Large intestine (tissue), 3 donors: ENCODE measurements at regions not wholly inside any gene's neighbourhood (a gene's known extent, or its start where the extent isn't known, plus 50 kb on each side); places are given as distances from the start of the nearest gene placed in this dataset.

Experiments used
- DNase-seq, 2 donors: peaks; one replicate each; pipeline versions ENCODE4 v3.0.0 to v3.0.0-alpha.2; 2013
- H3K27ac ChIP-seq: one replicate; pipeline ENCODE4 v1.5.1; 2013; ENCODE audit warnings: low read length
- H3K27me3 ChIP-seq: 2 replicates; pipeline ENCODE4 v1.6.1; 2013; ENCODE audit warnings: low read length; ENCODE audit not compliant: control insufficient read depth, insufficient read depth
- H3K36me3 ChIP-seq: 2 replicates; pipeline ENCODE4 v1.6.1; 2013; ENCODE audit warnings: low read length; ENCODE audit not compliant: control insufficient read depth, insufficient read depth
- H3K4me1 ChIP-seq: one replicate; pipeline ENCODE4 v1.6.1; 2013; ENCODE audit warnings: low read length; ENCODE audit not compliant: control insufficient read depth, insufficient read depth
- H3K4me3 ChIP-seq: one replicate; pipeline ENCODE4 v1.5.1; 2013; ENCODE audit warnings: low read length
- H3K9me3 ChIP-seq: one replicate; pipeline ENCODE4 v1.6.1; 2013; ENCODE audit warnings: mild to moderate bottlenecking, low read depth, low read length, moderate library complexity; ENCODE audit not compliant: control insufficient read depth
- WGBS: methylation state at CpG from one replicate; pipeline ENCODE4 v1.1.5; 2013; ENCODE audit warnings: low lambda C conversion rate; ENCODE audit not compliant: insufficient coverage; 5-methylcytosine and 5-hydroxymethylcytosine counted together

DNA sequence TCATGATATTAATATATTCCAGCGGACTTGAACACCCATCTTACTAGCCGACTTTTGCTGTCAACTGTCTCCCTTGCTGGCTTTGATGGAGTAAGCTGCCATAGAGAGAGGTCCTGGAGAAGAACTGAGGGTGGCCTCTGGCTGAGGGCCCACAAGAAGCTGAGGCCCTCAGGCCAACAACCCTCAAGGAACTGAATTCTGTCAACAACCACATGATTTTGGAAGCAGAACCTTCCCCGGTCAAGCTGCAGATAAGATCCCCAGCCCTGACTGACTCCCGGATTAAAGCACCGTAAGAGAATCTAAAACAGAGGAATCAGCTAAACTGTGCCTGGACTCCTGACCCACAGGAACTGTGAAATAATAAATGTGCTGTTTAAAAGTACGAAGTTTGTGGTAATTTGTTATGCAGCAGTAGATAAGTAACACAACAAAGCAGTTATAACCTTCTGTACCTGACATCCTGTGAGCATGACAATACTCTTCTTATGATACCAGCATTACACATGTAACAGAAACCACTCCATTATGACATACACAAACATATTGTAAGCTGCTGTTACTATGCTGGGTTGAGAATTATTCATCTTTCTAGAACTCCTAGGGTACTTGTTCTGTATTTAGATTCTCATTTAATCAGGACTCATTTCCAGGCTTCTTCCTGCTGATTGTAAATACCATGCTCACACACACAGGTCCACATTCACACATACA, 66.2 kb downstream of the HES1 start:
- no peak overlapping the region for H3K4me3 ChIP-seq
- peak; percentile 68 to 89 for DNase-seq
- peak overlapping the region; percentile 59 for H3K27ac ChIP-seq
- peaks cover 23% of the 10 kb centered on the region for H3K4me1 ChIP-seq
- no peaks in the 10 kb centered on the region for H3K9me3 ChIP-seq
- peaks cover 12% of the 10 kb centered on the region for H3K27me3 ChIP-seq
- 20% methylated on average over 1 of the region's 6 CpGs for WGBS
- H3K36me3 ChIP-seq, result no peaks in the 10 kb centered on the region

DNA sequence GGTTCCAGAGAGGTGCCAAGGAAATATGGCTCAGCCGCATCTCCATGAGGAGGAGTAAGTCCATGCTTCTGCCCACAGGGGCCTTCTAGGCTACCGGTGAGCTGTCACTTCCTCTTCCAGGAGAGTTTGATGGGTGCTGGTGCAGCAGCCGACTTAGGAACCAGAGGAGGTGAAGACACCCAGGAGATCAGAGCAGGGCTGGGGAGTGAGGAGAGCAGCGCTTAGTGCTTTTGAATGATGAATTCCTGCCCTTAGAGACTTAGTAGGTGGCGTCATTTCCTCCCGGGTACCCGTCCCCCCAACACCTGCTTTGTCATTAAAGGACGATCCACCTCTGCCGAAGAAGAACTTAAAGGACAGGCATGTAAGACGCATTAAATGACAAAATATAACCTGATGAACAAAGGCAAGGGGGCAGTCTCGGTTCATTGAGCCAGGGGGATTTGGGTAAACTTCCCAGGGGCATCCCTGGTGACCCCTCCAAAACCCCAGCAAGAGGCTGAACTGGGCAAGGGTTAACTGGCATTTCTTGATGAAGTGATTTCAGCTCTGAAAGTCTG, 67.6 kb downstream of the HES1 start:
- peaks cover 12% of the 10 kb centered on the region for H3K27me3 ChIP-seq
- peaks cover 23% of the 10 kb centered on the region for H3K4me1 ChIP-seq
- no peaks in the 10 kb centered on the region for H3K9me3 ChIP-seq
- WGBS, result no CpG with 5 or more reads among the region's 11 CpGs
- DNase-seq, result no peak
- no peak overlapping the region for H3K4me3 ChIP-seq
- no peaks in the 10 kb centered on the region for H3K36me3 ChIP-seq
- H3K27ac ChIP-seq, result no peak overlapping the region

DNA sequence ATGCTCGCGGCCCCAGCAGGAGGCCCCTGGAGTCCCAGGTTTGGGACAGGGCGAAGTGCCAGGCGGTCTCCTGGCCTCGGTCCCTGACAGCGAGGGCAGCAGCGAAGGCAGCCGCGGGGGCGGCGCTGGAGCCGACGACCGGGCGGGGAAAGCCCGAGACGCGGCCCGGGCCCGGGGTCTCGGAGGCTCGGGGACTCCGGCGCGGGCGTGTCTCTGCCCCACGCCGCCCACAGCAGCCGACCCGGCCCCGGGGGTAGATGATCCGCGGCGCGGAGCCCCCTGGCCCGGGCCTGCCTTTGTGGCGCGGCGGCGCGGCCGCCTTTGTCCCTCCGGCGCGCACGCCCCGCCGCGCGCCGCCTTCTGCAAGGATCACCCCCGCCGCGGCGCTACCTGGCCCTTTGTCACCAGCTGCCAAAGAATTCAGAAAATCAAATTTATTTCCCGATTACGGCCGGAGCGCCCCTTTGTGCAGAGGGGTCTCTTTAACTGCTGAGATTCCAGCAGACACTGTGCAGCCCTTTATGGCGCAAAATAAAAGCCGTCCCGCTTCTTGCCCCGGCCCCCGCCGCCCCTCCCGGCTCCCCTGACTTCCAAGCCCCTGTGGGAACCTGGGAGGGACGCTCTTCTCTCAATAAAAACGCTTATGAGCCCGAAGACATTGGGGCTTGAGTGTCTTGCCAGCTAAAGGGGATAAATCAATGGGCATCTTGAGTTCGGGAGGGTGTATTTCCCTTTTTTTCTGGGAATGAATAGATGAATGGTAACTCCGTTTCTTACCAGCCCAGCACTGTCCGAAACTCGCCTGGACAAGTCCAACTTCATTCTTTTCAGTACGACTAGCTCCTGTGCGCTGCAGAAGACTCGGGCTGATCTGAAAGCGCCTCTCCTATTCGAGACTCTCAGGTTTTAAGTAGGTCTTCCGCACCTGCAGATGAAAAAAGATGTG, 68.4 kb downstream of the HES1 start:
- WGBS, result 85% methylated on average over 4 of the region's 79 CpGs
- Histone ChIP-seq H3K4me1 (peaks cover 23% of the 10 kb centered on the region), H3K27me3 (peaks cover 12% of the 10 kb centered on the region), H3K27ac (no peak overlapping the region), H3K9me3 (no peaks in the 10 kb centered on the region), H3K4me3 (peak overlapping the region; percentile 33), H3K36me3 (no peaks in the 10 kb centered on the region)
- DNase-seq, result peak in 1 of 2 donors; percentile 41

DNA sequence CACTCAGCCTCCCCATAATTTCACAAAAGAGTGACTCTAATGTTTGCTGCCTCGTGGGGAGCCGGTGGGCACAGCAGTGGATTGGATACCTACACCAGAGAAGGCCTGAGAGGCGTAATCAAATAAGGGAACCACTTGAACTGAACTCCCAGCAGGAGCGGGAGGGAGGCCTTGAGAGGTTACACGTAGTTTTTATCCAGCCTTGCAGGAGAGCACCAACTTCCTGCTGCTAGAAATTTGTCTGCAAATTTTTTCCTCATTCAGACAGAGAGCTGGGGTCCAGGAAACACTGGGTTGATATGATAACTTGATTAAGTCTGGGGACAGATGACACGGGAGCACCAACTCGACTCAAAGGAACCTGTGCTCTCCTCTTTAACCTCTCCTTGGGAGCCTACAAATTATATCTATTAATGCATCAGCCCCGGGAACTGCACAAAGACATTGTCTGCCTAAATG, 69.8 kb downstream of the HES1 start:
- Histone ChIP-seq H3K9me3 (no peaks in the 10 kb centered on the region), H3K4me3 (no peak overlapping the region), H3K27ac (no peak overlapping the region), H3K27me3 (peaks cover 12% of the 10 kb centered on the region), H3K36me3 (no peaks in the 10 kb centered on the region), H3K4me1 (peaks cover 23% of the 10 kb centered on the region)
- no peak for DNase-seq
- WGBS, result no CpG with 5 or more reads among the region's 8 CpGs

DNA sequence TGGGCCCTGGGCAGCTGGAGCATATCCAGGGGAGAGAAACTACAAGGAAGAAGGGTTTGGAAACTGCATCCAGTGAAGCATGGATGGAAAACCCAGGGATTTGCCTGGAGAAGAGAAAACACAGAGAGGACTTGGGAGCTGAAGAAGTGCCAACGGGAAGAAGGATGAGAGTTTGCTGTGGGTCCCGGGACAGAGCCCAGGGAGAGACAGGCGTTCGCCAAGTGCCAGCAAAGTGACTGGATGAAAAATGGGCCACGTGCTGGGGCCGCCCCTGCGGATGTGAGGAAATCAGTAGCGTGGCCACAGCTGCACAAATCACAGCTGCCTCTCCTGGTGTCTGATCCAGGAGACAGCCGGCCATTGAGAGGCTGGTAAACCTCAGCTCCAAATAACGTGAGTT, 70.4 kb downstream of the HES1 start:
- H3K9me3 ChIP-seq, result no peaks in the 10 kb centered on the region
- no peak overlapping the region for H3K27ac ChIP-seq
- H3K27me3 ChIP-seq, result peaks cover 12% of the 10 kb centered on the region
- peak in 1 of 2 donors; percentile 29 for DNase-seq
- no peak overlapping the region for H3K4me3 ChIP-seq
- no peaks in the 10 kb centered on the region for H3K36me3 ChIP-seq
- H3K4me1 ChIP-seq, result peaks cover 23% of the 10 kb centered on the region
- WGBS, result no CpG with 5 or more reads among the region's 10 CpGs

DNA sequence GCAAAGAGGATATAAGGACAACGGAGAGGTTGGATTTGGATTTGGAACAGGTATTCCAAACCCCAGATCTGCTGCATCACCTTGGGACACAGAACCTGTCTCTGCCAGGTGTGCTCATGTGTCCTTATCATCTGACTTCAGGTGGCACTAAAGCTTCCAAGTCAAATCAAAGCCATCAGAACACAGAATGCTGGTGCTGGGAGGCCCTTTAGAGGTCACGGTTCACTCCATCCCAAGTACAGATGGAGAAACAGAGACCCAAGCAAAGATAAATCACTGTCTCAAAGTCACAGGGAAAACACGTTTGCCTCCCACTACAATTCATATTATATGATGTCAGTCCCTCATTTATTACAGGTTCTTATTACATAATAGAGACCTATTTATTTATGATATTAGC, 72.8 kb downstream of the HES1 start:
- no peak overlapping the region for H3K27ac ChIP-seq
- no peak for DNase-seq
- H3K27me3 ChIP-seq, result peaks cover 8% of the 10 kb centered on the region
- no peaks in the 10 kb centered on the region for H3K9me3 ChIP-seq
- peaks cover 6% of the 10 kb centered on the region for H3K4me1 ChIP-seq
- no peaks in the 10 kb centered on the region for H3K36me3 ChIP-seq
- WGBS, result 33% methylated on average over 1 of the region's 3 CpGs
- no peak overlapping the region for H3K4me3 ChIP-seq

DNA sequence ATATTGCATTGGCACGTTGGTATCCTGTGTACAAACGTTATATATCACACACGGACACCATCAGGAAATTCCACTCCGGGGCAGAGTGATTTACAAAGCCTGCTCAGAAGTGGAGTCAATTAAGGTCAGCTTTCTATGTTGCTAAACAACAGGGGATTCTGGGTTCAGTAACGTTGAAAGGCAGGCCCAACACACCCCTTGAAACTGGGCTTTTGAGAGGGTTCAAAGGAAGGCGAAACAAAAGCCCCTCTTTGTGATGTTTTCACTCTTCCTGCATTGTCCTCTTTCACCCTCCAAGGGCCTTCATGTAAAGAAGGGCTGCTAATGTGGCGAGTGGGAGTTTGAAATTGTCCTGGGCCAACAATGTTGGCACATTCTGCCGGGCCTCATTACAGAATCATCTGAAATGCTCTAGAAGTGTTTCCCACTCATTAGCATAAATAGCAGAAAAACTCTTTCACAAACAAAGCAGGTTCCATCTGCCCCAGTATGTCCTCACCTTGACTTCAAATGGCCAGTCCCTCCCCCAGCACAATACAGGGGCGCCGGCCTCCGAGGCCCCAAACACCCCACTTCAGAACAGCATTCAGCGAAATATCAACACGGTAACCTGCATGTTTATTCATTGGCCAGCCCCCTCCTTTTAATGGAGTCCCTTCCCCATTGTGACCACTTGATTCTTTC, 76.4 kb downstream of the HES1 start:
- no peak overlapping the region for H3K27ac ChIP-seq
- DNase-seq, result no peak
- H3K36me3 ChIP-seq, result no peaks in the 10 kb centered on the region
- H3K9me3 ChIP-seq, result no peaks in the 10 kb centered on the region
- no peaks in the 10 kb centered on the region for H3K4me1 ChIP-seq
- no peak overlapping the region for H3K4me3 ChIP-seq
- H3K27me3 ChIP-seq, result no peaks in the 10 kb centered on the region
- WGBS, result no CpG with 5 or more reads among the region's 13 CpGs

DNA sequence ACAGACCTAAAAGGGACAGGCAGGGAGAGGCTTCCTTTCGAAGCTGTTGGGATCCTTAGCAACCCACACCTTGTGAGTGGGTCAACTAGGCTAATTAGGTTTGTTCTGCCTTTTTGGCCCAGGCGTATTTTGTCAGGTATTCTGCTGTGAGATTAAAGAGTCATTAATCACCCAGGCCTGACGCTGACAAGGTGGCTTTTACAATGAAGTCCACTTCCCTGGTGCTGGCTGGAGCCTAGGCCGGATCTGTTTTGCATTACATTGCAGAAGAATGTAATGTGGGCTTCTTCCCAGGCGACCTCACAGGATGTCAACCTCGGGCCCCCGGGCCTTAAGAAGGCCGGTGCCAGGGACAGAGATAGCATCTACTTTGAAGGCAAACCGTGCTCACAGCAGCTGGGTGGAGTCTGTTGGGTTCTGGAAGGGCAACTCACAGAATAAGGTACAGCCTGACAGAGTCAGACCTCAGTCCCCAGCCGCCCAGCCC, 76.9 kb downstream of the HES1 start:
- no peaks in the 10 kb centered on the region for H3K36me3 ChIP-seq
- no peaks in the 10 kb centered on the region for H3K27me3 ChIP-seq
- no peak overlapping the region for H3K4me3 ChIP-seq
- DNase-seq, result no peak
- H3K9me3 ChIP-seq, result no peaks in the 10 kb centered on the region
- no CpG with 5 or more reads among the region's 10 CpGs for WGBS
- H3K4me1 ChIP-seq, result no peaks in the 10 kb centered on the region
- no peak overlapping the region for H3K27ac ChIP-seq

DNA sequence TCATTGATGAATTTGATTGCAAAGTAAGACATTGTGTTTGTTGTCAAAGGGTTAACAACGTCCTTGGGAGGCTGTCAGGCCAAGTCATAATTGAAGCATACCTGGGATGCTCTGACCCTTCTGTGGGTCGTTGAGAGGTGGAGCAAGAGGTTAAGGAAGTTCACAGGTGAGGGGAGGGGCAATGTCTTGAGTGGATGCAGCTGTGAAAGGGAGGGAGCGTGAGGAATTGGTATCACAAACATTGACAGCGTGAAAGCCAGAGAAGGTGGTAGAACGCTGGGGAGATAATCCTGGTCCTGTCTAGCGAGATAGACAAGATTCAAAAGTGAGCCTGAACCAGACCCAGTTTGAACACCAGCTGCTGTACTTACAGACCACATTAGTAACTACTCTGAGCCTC, 79.4 kb downstream of the HES1 start:
- WGBS, result no CpG with 5 or more reads among the region's 6 CpGs
- H3K4me1 ChIP-seq, result no peaks in the 10 kb centered on the region
- H3K36me3 ChIP-seq, result no peaks in the 10 kb centered on the region
- H3K4me3 ChIP-seq, result no peak overlapping the region
- H3K9me3 ChIP-seq, result no peaks in the 10 kb centered on the region
- DNase-seq, result no peak
- no peak overlapping the region for H3K27ac ChIP-seq
- no peaks in the 10 kb centered on the region for H3K27me3 ChIP-seq
